ENCODE measurements at regions not wholly inside any gene's neighbourhood (a gene's known extent, or its start where the extent isn't known, plus 50 kb on each side); places are given as distances from the start of the nearest gene placed in this dataset.
A peak's percentile ranks its signal among the peaks of the same experiment; 100 is the strongest.

GRCh38 chr5:30343707-30344106, 849.8 kb upstream of the CDH6 start:
- no peaks in the 10 kb centered on the region for H3K36me3 ChIP-seq (ENCODE audit: control insufficient read depth, insufficient read depth, low read length)
- H3K27ac ChIP-seq (ENCODE audit: low read depth, low read length), result no peak overlapping the region
- no peak overlapping the region for H3K4me3 ChIP-seq (ENCODE audit: low read depth, low read length)

GRCh38 chr5:30341466-30341865, 852.0 kb upstream of the CDH6 start:
- H3K4me3 ChIP-seq (ENCODE audit: low read depth, low read length), result no peak overlapping the region
- no CpG with 5 or more reads among the region's 3 CpGs for WGBS (ENCODE audit: insufficient coverage)
- no peaks in the 10 kb centered on the region for H3K4me1 ChIP-seq (ENCODE audit: control insufficient read depth, insufficient read depth, low read length)
- no peaks in the 10 kb centered on the region for H3K36me3 ChIP-seq (ENCODE audit: control insufficient read depth, insufficient read depth, low read length)
- H3K27ac ChIP-seq (ENCODE audit: low read depth, low read length), result no peak overlapping the region
- DNase-seq (ENCODE audit: low read depth in 4 of 6, low spot score in 6 of 6), result no peak
- no peaks in the 10 kb centered on the region for H3K9me3 ChIP-seq (ENCODE audit: control insufficient read depth, insufficient read depth, low read length)
- H3K27me3 ChIP-seq (ENCODE audit: control insufficient read depth, insufficient read depth, low read length), result no peaks in the 10 kb centered on the region

More at GRCh38 chr5:30343707-30344106, 849.8 kb upstream of the CDH6 start:
- Histone ChIP-seq H3K9me3 (ENCODE audit: control insufficient read depth, insufficient read depth, low read length) (no peaks in the 10 kb centered on the region), H3K4me1 (ENCODE audit: control insufficient read depth, insufficient read depth, low read length) (no peaks in the 10 kb centered on the region), H3K27me3 (ENCODE audit: control insufficient read depth, insufficient read depth, low read length) (no peaks in the 10 kb centered on the region)
- no peak for DNase-seq (ENCODE audit: low read depth in 4 of 6, low spot score in 6 of 6)
- WGBS (ENCODE audit: insufficient coverage), result 100% methylated on average over 1 of the region's 3 CpGs

GRCh38 chr5:30337084-30337573, 856.4 kb upstream of the CDH6 start:
- Histone ChIP-seq H3K36me3 (ENCODE audit: control insufficient read depth, insufficient read depth, low read length) (no peaks in the 10 kb centered on the region), H3K27ac (ENCODE audit: low read depth, low read length) (no peak overlapping the region), H3K9me3 (ENCODE audit: control insufficient read depth, insufficient read depth, low read length) (no peaks in the 10 kb centered on the region), H3K4me1 (ENCODE audit: control insufficient read depth, insufficient read depth, low read length) (no peaks in the 10 kb centered on the region), H3K4me3 (ENCODE audit: low read depth, low read length) (no peak overlapping the region), H3K27me3 (ENCODE audit: control insufficient read depth, insufficient read depth, low read length) (no peaks in the 10 kb centered on the region)
- WGBS (ENCODE audit: insufficient coverage), result no CpG with 5 or more reads among the region's 5 CpGs
- DNase-seq (ENCODE audit: low read depth in 4 of 6, low spot score in 6 of 6), result no peak

- H3K27ac ChIP-seq (ENCODE audit: low read depth, low read length), result no peak overlapping the region
- no peaks in the 10 kb centered on the region for H3K27me3 ChIP-seq (ENCODE audit: control insufficient read depth, insufficient read depth, low read length)
- no peaks in the 10 kb centered on the region for H3K36me3 ChIP-seq (ENCODE audit: control insufficient read depth, insufficient read depth, low read length)
- no CpG with 5 or more reads among the region's 2 CpGs for WGBS (ENCODE audit: insufficient coverage)
- H3K9me3 ChIP-seq (ENCODE audit: control insufficient read depth, insufficient read depth, low read length), result no peaks in the 10 kb centered on the region
- no peaks in the 10 kb centered on the region for H3K4me1 ChIP-seq (ENCODE audit: control insufficient read depth, insufficient read depth, low read length)
- H3K4me3 ChIP-seq (ENCODE audit: low read depth, low read length), result no peak overlapping the region
- DNase-seq (ENCODE audit: low read depth in 4 of 6, low spot score in 6 of 6), result no peak
Measured at GRCh38 chr5:30331534-30331933, 862.0 kb upstream of the CDH6 start.

- WGBS (ENCODE audit: insufficient coverage), result no CpG with 5 or more reads among the region's 1 CpG
- Histone ChIP-seq H3K27ac (ENCODE audit: low read depth, low read length) (no peak overlapping the region), H3K36me3 (ENCODE audit: control insufficient read depth, insufficient read depth, low read length) (no peaks in the 10 kb centered on the region), H3K4me3 (ENCODE audit: low read depth, low read length) (no peak overlapping the region), H3K27me3 (ENCODE audit: control insufficient read depth, insufficient read depth, low read length) (no peaks in the 10 kb centered on the region), H3K4me1 (ENCODE audit: control insufficient read depth, insufficient read depth, low read length) (no peaks in the 10 kb centered on the region), H3K9me3 (ENCODE audit: control insufficient read depth, insufficient read depth, low read length) (no peaks in the 10 kb centered on the region)
- no peak for DNase-seq (ENCODE audit: low read depth in 4 of 6, low spot score in 6 of 6)
Measured at GRCh38 chr5:30325795-30326194, 867.7 kb upstream of the CDH6 start.

GRCh38 chr5:30324083-30324482, 869.4 kb upstream of the CDH6 start:
- no peak overlapping the region for H3K27ac ChIP-seq (ENCODE audit: low read depth, low read length)
- no peaks in the 10 kb centered on the region for H3K4me1 ChIP-seq (ENCODE audit: control insufficient read depth, insufficient read depth, low read length)
- DNase-seq (ENCODE audit: low read depth in 4 of 6, low spot score in 6 of 6), result no peak
- H3K9me3 ChIP-seq (ENCODE audit: control insufficient read depth, insufficient read depth, low read length), result no peaks in the 10 kb centered on the region
- WGBS (ENCODE audit: insufficient coverage), result 28% methylated on average over 3 of the region's 4 CpGs
- no peaks in the 10 kb centered on the region for H3K36me3 ChIP-seq (ENCODE audit: control insufficient read depth, insufficient read depth, low read length)
- H3K27me3 ChIP-seq (ENCODE audit: control insufficient read depth, insufficient read depth, low read length), result no peaks in the 10 kb centered on the region
- H3K4me3 ChIP-seq (ENCODE audit: low read depth, low read length), result no peak overlapping the region

- no peaks in the 10 kb centered on the region for H3K27me3 ChIP-seq (ENCODE audit: control insufficient read depth, insufficient read depth, low read length)
- DNase-seq (ENCODE audit: low read depth in 4 of 6, low spot score in 6 of 6), result no peak
- no peak overlapping the region for H3K27ac ChIP-seq (ENCODE audit: low read depth, low read length)
- no peaks in the 10 kb centered on the region for H3K4me1 ChIP-seq (ENCODE audit: control insufficient read depth, insufficient read depth, low read length)
- H3K36me3 ChIP-seq (ENCODE audit: control insufficient read depth, insufficient read depth, low read length), result no peaks in the 10 kb centered on the region
- WGBS (ENCODE audit: insufficient coverage), result no CpG with 5 or more reads among the region's 1 CpG
- peaks cover 4% of the 10 kb centered on the region for H3K9me3 ChIP-seq (ENCODE audit: control insufficient read depth, insufficient read depth, low read length)
- H3K4me3 ChIP-seq (ENCODE audit: low read depth, low read length), result no peak overlapping the region
Measured at GRCh38 chr5:30287890-30288289, 905.6 kb upstream of the CDH6 start.

DNA sequence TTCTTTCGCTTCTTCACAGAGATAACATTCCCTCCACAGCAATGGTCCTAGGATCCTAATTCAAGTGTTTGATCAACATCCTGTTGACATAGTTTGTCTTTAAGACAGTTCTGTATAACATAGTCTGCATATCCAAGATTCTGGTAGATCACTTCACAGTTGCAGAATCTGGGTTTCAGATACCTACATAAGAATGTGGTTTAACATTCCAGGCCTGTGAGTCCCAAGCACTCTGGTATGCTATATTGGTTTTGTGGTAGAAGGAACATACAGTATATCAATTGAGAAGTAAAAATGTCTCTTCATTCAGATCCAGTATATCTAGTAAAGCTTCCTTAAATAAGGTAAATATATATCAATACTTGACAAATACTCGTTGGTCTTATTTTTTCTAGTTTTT, 914.2 kb upstream of the CDH6 start:
- no peak overlapping the region for H3K27ac ChIP-seq (ENCODE audit: low read depth, low read length)
- H3K4me1 ChIP-seq (ENCODE audit: control insufficient read depth, insufficient read depth, low read length), result no peaks in the 10 kb centered on the region
- H3K36me3 ChIP-seq (ENCODE audit: control insufficient read depth, insufficient read depth, low read length), result no peaks in the 10 kb centered on the region
- no peak overlapping the region for H3K4me3 ChIP-seq (ENCODE audit: low read depth, low read length)
- WGBS (ENCODE audit: insufficient coverage), result no CpG with 5 or more reads among the region's 2 CpGs
- no peaks in the 10 kb centered on the region for H3K9me3 ChIP-seq (ENCODE audit: control insufficient read depth, insufficient read depth, low read length)
- H3K27me3 ChIP-seq (ENCODE audit: control insufficient read depth, insufficient read depth, low read length), result no peaks in the 10 kb centered on the region
- no peak for DNase-seq (ENCODE audit: low read depth in 4 of 6, low spot score in 6 of 6)

DNA sequence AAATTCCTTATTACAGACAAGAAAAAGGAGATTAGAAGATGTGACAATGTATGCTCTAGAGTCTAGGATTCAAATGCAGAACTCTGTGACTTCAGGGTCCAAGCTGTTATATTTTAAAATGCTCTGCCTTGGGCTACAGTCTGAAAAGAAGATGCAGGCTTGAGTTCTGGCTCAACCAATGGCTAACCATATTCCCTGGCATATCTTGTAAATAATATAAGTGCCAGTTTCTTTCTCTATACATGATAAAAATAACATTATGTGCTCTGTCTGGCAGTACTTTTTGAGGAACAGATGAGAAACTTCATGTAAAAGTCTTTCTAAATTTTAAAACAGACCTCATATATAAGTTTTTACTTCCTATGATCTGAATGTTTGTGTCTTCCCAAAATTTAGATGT, 926.5 kb upstream of the CDH6 start:
- Histone ChIP-seq H3K4me3 (ENCODE audit: low read depth, low read length) (no peak overlapping the region), H3K4me1 (ENCODE audit: control insufficient read depth, insufficient read depth, low read length) (no peaks in the 10 kb centered on the region), H3K27ac (ENCODE audit: low read depth, low read length) (no peak overlapping the region), H3K36me3 (ENCODE audit: control insufficient read depth, insufficient read depth, low read length) (no peaks in the 10 kb centered on the region), H3K9me3 (ENCODE audit: control insufficient read depth, insufficient read depth, low read length) (no peaks in the 10 kb centered on the region), H3K27me3 (ENCODE audit: control insufficient read depth, insufficient read depth, low read length) (no peaks in the 10 kb centered on the region)
- DNase-seq (ENCODE audit: low read depth in 4 of 6, low spot score in 6 of 6), result peak in 1 of 6 donors; percentile 53

- 69% methylated on average over 7 of the region's 7 CpGs for WGBS (ENCODE audit: insufficient coverage)
- H3K9me3 ChIP-seq (ENCODE audit: control insufficient read depth, insufficient read depth, low read length), result no peaks in the 10 kb centered on the region
Measured at GRCh38 chr5:30239331-30240022, 954.0 kb upstream of the CDH6 start.

More at GRCh38 chr5:30239331-30240022, 954.0 kb upstream of the CDH6 start:
- H3K4me3 ChIP-seq (ENCODE audit: low read depth, low read length), result no peak overlapping the region
- H3K27me3 ChIP-seq (ENCODE audit: control insufficient read depth, insufficient read depth, low read length), result no peaks in the 10 kb centered on the region
- no peak for DNase-seq (ENCODE audit: low read depth in 4 of 6, low spot score in 6 of 6)
- no peaks in the 10 kb centered on the region for H3K4me1 ChIP-seq (ENCODE audit: control insufficient read depth, insufficient read depth, low read length)
- H3K36me3 ChIP-seq (ENCODE audit: control insufficient read depth, insufficient read depth, low read length), result no peaks in the 10 kb centered on the region
- H3K27ac ChIP-seq (ENCODE audit: low read depth, low read length), result no peak overlapping the region

Measured in spinal cord (tissue), 9 donors.